SU-DHL-6 (cell line): ENCODE measurements at regions not wholly inside any gene's neighbourhood (a gene's known extent, or its start where the extent isn't known, plus 50 kb on each side); places are given as distances from the start of the nearest gene placed in this dataset.

Source experiments
- CTCF ChIP-seq: fragments of 200-600 bp; sonication (generic); IDR thresholded peaks from one replicate; pipeline ENCODE4 v1.5.1; 2017; ENCODE audit warnings: antibody characterized with exemption, mild to moderate bottlenecking, low read length, moderate library complexity; ENCODE audit not compliant: insufficient read depth, poor library complexity, severe bottlenecking
- EZH2phosphoT487 ChIP-seq: fragments of 200-600 bp; sonication (generic), shearing (Covaris generic); conservative IDR thresholded peaks from 2 replicates; pipeline ENCODE4 v1.6.1; 2018; ENCODE audit warnings: mild to moderate bottlenecking, antibody characterized with exemption, low read length, moderate library complexity, mixed read lengths

GRCh38 chr3:44050101-44050500, 191.6 kb upstream of the TOPAZ1 start:
- TF ChIP-seq CTCF = no peak
- no peak for TF ChIP-seq EZH2phosphoT487
